GM19467 (cell line): ENCODE measurements at regions not wholly inside any gene's neighbourhood (a gene's known extent, or its start where the extent isn't known, plus 50 kb on each side); places are given as distances from the start of the nearest gene placed in this dataset.

Experiments
- ATAC-seq: cut with Tn5 transposase; IDR thresholded peaks from one replicate; pipeline ENCODE4 v1.9.1; 2021; ENCODE audit warnings: mild to moderate bottlenecking, moderate library complexity; ENCODE audit not compliant: unreplicated experiment

GRCh38 chr2:145464866-145465265 lies 944.9 kb upstream of the ZEB2 start:
- no peak for ATAC-seq

DNA sequence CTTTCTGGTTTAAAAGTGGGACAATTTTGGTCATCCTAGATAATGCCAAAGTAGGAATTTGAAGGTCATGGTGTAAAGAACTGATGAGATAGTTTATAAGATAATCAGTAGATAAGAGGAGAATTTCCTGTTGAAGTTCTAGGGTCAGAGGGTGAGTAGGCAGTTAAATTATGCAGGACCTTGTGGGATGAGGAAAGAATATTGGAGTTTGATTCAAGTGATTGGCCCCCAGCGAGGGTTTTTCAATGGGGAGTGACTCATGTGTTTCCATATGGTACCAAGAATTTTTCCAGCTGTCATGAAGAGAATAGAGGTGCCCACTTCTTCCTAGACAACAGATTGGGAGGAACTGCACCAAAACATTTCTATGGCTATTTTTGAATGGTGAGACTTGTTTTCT lies 940.2 kb upstream of the ZEB2 start:
- no peak for ATAC-seq

GRCh38 chr2:145431181-145431951 lies 911.4 kb upstream of the ZEB2 start:
- no peak for ATAC-seq

- no peak for ATAC-seq
Measured at GRCh38 chr2:145423809-145424208, 903.9 kb upstream of the ZEB2 start.

DNA sequence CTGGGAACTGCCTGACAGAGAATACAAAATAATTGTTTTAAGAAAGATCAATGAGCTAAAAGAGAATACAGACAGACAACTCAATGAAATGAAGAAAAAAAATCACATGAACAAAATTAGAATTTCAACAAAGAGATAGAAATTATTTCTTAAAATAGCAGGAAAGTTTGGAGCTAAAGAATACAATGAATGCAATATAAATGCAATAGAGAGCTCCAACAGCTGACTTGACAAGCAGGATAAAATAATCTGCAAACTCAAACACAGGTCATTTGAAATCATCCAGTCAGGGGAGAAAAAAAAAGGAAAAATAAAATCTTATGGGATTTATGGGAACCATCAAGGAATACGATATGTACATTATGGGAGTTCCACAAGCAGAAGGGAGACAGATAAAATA lies 902.7 kb upstream of the ZEB2 start:
- no peak for ATAC-seq

DNA sequence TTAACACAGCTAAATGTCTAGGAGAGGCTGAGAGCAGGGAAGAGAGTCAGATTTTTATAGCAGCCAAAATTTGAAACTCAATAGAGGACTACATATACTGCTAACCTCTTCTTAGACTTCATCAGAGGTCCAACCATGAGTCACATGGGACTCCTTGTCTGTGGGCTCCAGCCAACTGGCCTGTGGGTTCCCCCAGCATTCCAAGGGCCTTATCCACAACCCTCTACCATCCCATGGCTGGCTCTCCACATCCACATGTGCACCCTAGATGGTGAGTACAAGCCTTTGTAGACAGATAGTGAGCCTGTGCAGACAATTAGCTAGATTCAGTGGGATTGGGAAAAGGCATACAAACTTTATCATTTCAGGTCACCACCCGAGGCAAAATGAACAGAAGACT lies 901.9 kb upstream of the ZEB2 start:
- no peak for ATAC-seq

- no peak for ATAC-seq
Measured at GRCh38 chr2:145416640-145417039, 896.7 kb upstream of the ZEB2 start.

DNA sequence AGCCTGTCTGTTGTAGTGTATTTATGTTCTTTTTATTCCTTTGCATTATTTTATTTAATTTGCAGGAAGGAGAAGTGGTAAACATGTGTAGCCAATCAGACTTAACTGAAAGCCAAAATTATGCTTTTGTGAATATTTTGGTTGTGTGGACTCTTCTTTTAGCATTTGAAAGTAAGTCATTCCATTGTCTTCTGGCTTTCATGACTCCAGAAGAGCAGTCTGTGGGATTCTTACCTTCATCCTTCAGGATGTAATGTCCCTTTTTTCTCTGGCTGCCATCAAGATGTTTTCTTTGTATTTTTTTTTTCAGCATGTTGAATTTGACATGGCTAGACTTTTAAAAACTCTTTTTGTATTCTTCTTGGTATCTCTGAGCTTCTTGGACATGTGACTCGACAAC lies 895.2 kb upstream of the ZEB2 start:
- ATAC-seq, result no peak

DNA sequence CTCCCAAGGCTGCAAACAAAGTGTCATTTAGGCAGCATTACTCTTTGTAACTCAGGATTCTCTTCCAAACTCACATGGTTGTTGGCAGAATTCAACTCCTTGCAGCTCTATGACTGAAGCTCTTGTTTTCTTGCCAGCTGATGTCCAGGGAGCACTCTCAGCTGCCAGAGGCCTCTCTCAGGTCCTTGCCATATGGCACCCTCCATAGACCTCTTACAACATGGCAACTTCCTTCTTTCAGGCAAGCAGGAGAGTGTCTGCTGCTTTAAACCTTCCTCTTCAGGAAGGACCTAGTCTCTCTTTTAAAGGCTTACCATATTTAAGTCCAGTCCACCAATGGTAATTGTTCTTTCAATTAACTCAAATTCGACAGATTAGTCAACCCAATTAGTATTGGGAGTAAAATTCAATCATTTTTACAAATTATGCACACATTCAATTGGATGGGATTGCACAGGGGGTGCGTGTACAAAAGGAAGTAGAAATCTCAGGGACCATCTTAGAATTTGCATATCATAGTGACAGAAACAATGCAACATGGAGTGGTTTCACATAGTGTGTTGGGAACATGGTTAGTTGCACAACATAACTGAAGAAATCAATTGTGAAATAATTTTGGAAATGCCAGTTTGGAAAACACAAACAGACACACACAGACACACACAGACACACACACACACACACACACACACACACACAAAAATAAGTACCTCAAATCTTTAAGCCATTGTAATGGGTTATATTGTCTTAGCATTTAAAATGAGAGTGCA lies 893.5 kb upstream of the ZEB2 start:
- no peak for ATAC-seq

DNA sequence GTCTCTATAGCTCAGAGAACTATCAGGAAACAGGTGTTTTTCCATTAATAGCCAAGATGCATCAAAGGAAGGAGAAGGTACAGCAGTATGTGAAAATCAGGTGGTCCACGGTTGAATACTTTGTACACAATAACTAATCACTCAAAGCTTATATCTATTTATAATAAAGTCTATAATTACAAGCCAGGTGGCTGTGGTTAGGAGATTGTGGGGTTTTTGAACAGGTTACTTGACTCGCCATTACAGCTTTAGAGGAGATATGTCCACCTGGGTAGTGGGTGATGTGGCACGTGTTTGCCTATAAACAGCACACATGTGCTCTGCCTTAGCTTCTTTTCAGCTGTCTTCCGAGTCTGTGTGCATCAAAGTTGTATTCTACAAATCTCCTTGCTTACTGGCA lies 892.2 kb upstream of the ZEB2 start:
- ATAC-seq, result peak; percentile 48

GRCh38 chr2:145411493-145411892 lies 891.6 kb upstream of the ZEB2 start:
- ATAC-seq, result peak; percentile 90

- no peak for ATAC-seq
Measured at GRCh38 chr2:145410086-145410485, 890.2 kb upstream of the ZEB2 start.

- no peak for ATAC-seq
Measured at GRCh38 chr2:145408980-145409379, 889.1 kb upstream of the ZEB2 start.

- ATAC-seq, result no peak
Measured at GRCh38 chr2:145404690-145405089, 884.8 kb upstream of the ZEB2 start.

GRCh38 chr2:145402706-145403277 lies 882.9 kb upstream of the ZEB2 start:
- no peak for ATAC-seq

DNA sequence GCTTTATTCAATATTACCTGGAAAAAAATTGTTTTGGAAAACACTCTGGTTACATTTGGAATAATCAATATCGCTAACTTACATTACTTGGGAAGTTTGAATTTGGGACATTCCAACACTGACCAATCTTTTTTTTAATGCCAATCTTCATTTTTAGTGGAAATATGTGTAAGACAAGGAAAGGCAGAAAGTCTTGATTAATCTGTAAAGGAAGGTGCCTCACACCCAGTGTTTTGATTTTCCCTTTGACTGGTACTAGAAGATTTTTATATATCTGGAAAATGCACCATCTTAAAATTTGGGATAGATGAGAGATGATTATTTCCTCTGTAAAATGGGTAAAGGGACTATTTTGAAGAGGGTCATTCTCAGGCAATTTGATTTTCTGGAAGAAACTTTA lies 879.2 kb upstream of the ZEB2 start:
- no peak for ATAC-seq

GRCh38 chr2:145394181-145394580 lies 874.3 kb upstream of the ZEB2 start:
- ATAC-seq, result no peak

- no peak for ATAC-seq
Measured at GRCh38 chr2:145386973-145387372, 867.1 kb upstream of the ZEB2 start.

- ATAC-seq, result no peak
Measured at GRCh38 chr2:145383961-145384360, 864.0 kb upstream of the ZEB2 start.

GRCh38 chr2:145380436-145381017 lies 860.6 kb upstream of the ZEB2 start:
- no peak for ATAC-seq

DNA sequence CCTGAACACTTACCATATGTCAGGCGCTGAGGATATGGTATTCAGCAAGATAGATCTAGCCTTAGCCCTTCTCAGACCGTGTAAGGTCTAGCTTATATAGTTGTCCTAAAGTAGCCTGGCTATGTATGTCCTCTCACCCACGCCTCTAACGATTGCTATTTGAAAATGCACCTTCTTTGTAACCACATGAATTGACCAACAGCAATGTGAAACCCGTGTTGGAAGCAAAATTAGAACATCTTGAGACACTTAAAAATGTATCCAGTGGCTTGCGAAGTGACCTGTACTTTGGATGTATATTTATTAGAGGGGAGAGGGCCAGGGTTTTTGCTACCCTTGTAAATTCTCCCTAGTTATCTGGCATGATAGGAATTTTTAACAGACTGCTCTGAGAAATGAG lies 860.0 kb upstream of the ZEB2 start:
- ATAC-seq, result no peak

DNA sequence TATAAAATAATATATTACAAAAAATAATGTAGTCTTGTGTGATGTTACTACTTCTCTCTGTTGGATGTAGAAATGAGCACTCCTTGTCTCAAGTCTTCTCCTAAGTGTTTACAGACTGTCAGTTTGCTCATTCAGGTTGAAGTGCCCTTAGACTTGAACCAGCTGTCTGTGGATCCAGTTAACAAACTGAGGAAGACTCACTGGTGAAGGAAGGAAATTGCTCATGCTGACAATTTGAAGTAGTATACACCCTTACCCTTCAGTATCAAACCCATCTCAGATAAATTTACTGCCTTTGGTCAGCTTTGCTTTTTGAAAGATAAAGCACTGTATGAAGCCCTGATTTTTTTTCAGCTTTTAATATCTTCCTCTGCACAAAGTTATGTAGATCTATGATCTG lies 854.2 kb upstream of the ZEB2 start:
- ATAC-seq, result no peak
